H9 (cell line): ENCODE measurements at regions not wholly inside any gene's neighbourhood (a gene's known extent, or its start where the extent isn't known, plus 50 kb on each side); places are given as distances from the start of the nearest gene placed in this dataset.

Source experiments
- DNase-seq: peaks from one replicate; pipeline ENCODE4 v3.0.0-alpha.2; 2017
- H2AFZ ChIP-seq: one replicate; pipeline ENCODE4 v1.6.1; 2013; ENCODE audit warnings: mild to moderate bottlenecking, low read length, control low read depth, moderate library complexity
- H2AK5ac ChIP-seq: 2 replicates; pipeline ENCODE4 v1.6.1; 2013; ENCODE audit warnings: low read length, control low read depth, mixed read lengths; ENCODE audit not compliant: insufficient read length
- H2BK120ac ChIP-seq: one replicate; pipeline ENCODE4 v1.6.1; 2013; ENCODE audit warnings: low read depth, mild to moderate bottlenecking, low read length, control low read depth, inconsistent platforms; ENCODE audit not compliant: poor library complexity, severe bottlenecking
- H2BK12ac ChIP-seq: 2 replicates; pipeline ENCODE4 v1.6.1; 2013; ENCODE audit warnings: low read length, control low read depth, mixed read lengths, low read depth; ENCODE audit not compliant: insufficient read length
- H2BK15ac ChIP-seq: 2 replicates; pipeline ENCODE4 v1.6.1; 2013; ENCODE audit warnings: low read depth, low read length, control low read depth
- H2BK20ac ChIP-seq: one replicate; pipeline ENCODE4 v1.6.1; 2013; ENCODE audit warnings: low read depth, mild to moderate bottlenecking, low read length, control low read depth, inconsistent platforms; ENCODE audit not compliant: poor library complexity, severe bottlenecking
- H2BK5ac ChIP-seq: 2 replicates; pipeline ENCODE4 v1.6.1; 2013; ENCODE audit warnings: low read length, control low read depth, mixed read lengths; ENCODE audit not compliant: insufficient read length
- H3K14ac ChIP-seq: 2 replicates; pipeline ENCODE4 v1.6.1; 2013; ENCODE audit warnings: low read length, control low read depth; ENCODE audit not compliant: insufficient read depth
- H3K18ac ChIP-seq: 2 replicates; pipeline ENCODE4 v1.6.1; 2013; ENCODE audit warnings: low read depth, mild to moderate bottlenecking, mixed read lengths, low read length, control low read depth; ENCODE audit not compliant: insufficient read length
- H3K23ac ChIP-seq: 2 replicates; pipeline ENCODE4 v1.6.1; 2013; ENCODE audit warnings: low read length, control low read depth, mixed read lengths, low read depth; ENCODE audit not compliant: insufficient read length
- H3K23me2 ChIP-seq: 2 replicates; pipeline ENCODE4 v1.6.1; 2013; ENCODE audit warnings: low read depth, mild to moderate bottlenecking, mixed read lengths, low read length, control low read depth; ENCODE audit not compliant: insufficient read length, poor library complexity, severe bottlenecking
- H3K27ac ChIP-seq: 2 replicates; pipeline ENCODE4 v1.5.1; 2013; ENCODE audit warnings: low read length, control low read depth, mixed read lengths, low read depth; ENCODE audit not compliant: insufficient read length
- H3K27me3 ChIP-seq: 2 replicates; pipeline ENCODE4 v1.6.1; 2013; ENCODE audit warnings: low read length, control low read depth, inconsistent platforms; ENCODE audit not compliant: insufficient read depth
- H3K4ac ChIP-seq: 2 replicates; pipeline ENCODE4 v1.6.1; 2013; ENCODE audit warnings: low read depth, mild to moderate bottlenecking, control low read depth, inconsistent platforms, low read length, moderate library complexity
- H3K4me1 ChIP-seq: 2 replicates; pipeline ENCODE4 v1.6.1; 2013; ENCODE audit warnings: low read length, control low read depth, inconsistent platforms; ENCODE audit not compliant: insufficient read depth
- H3K4me2 ChIP-seq: 2 replicates; pipeline ENCODE4 v1.6.1; 2013; ENCODE audit warnings: low read length, control low read depth, mixed read lengths; ENCODE audit not compliant: insufficient read length, insufficient read depth
- H3K56ac ChIP-seq: 2 replicates; pipeline ENCODE4 v1.6.1; 2013; ENCODE audit warnings: low read depth, mild to moderate bottlenecking, mixed read lengths, low read length, control low read depth; ENCODE audit not compliant: insufficient read length
- H3K79me1 ChIP-seq: 2 replicates; pipeline ENCODE4 v1.6.1; 2013; ENCODE audit warnings: low read depth, mild to moderate bottlenecking, moderate library complexity, low read length, control low read depth, inconsistent platforms; ENCODE audit not compliant: insufficient read depth, poor library complexity, severe bottlenecking
- H3K79me2 ChIP-seq: 2 replicates; pipeline ENCODE4 v1.6.1; 2013; ENCODE audit warnings: low read length, control low read depth, inconsistent platforms; ENCODE audit not compliant: insufficient read depth
- H3K9ac ChIP-seq: 2 replicates; pipeline ENCODE4 v1.6.1; 2013; ENCODE audit warnings: low read length, control low read depth, mixed read lengths; ENCODE audit not compliant: insufficient read length; ENCODE audit errors: extremely low read depth
- H3K9me3 ChIP-seq: one replicate; pipeline ENCODE4 v1.6.1; 2013; ENCODE audit warnings: low read depth, low read length, inconsistent platforms; ENCODE audit not compliant: control insufficient read depth
- H3T11ph ChIP-seq: one replicate; pipeline ENCODE4 v1.6.1; 2013; ENCODE audit warnings: mild to moderate bottlenecking, low read length, control low read depth, inconsistent platforms
- H4K20me1 ChIP-seq: one replicate; pipeline ENCODE4 v1.6.1; 2013; ENCODE audit not compliant: control insufficient read depth, insufficient read length, insufficient read depth
- H4K5ac ChIP-seq: 2 replicates; pipeline ENCODE4 v1.6.1; 2013; ENCODE audit warnings: low read depth, mild to moderate bottlenecking, mixed read lengths, low read length, control low read depth; ENCODE audit not compliant: insufficient read length
- H4K8ac ChIP-seq: replicated peaks from 2 replicates; pipeline ENCODE4 v1.6.1; 2013; ENCODE audit warnings: low read length, control low read depth, mixed read lengths, low read depth; ENCODE audit not compliant: insufficient read length
- H4K91ac ChIP-seq: 2 replicates; pipeline ENCODE4 v1.6.1; 2013; ENCODE audit warnings: low read depth, mild to moderate bottlenecking, moderate library complexity, mixed read lengths, low read length, control low read depth; ENCODE audit not compliant: insufficient read length
- H3K27ac Mint-ChIP-seq, 3 experiments: 2 replicates in 2 of 3; 3 replicates in 1 of 3; pipeline ENCODE4 v1.8.0; 2020 to 2021; ENCODE audit warnings: mixed read lengths in 3 of 3, mild to moderate bottlenecking in 1 of 3, moderate library complexity in 1 of 3
- H3K27me3 Mint-ChIP-seq: 2 replicates; pipeline ENCODE4 v1.8.0; 2021; ENCODE audit warnings: low read depth, mild to moderate bottlenecking, moderate library complexity, mixed read lengths
- H3K36me3 Mint-ChIP-seq, 3 experiments: 2 replicates in 2 of 3; 3 replicates in 1 of 3; pipeline ENCODE4 v1.8.0; 2020 to 2021; ENCODE audit warnings: low read depth in 3 of 3, mixed read lengths in 3 of 3; ENCODE audit not compliant: insufficient read depth in 1 of 3
- H3K4me1 Mint-ChIP-seq, 2 experiments: 2 replicates each; pipeline ENCODE4 v1.8.0; 2020; ENCODE audit warnings: mixed read lengths in 2 of 2
- H3K4me3 Mint-ChIP-seq, 2 experiments: 2 replicates in 1 of 2; 3 replicates in 1 of 2; pipeline ENCODE4 v1.8.0; 2020 to 2021; ENCODE audit warnings: mild to moderate bottlenecking in 2 of 2, mixed read lengths in 2 of 2, moderate library complexity in 1 of 2
- H3K9me3 Mint-ChIP-seq, 2 experiments: 2 replicates in 1 of 2; 3 replicates in 1 of 2; pipeline ENCODE4 v1.8.0; 2020; ENCODE audit warnings: mild to moderate bottlenecking in 2 of 2, mixed read lengths in 2 of 2, moderate library complexity in 1 of 2
- WGBS: extraction: QIAGEN DNeasy Blood & Tissue Kit; methylation state at CpG from one replicate; pipeline ENCODE4 v1.1.7; 2013; ENCODE audit warnings: missing lambda C conversion rate, low lambda C conversion rate, mixed read lengths; ENCODE audit not compliant: insufficient read length; ENCODE audit errors: extremely low coverage; 5-methylcytosine and 5-hydroxymethylcytosine counted together
- TF ChIP-seq, protein P1 (sequence below): fragments of 200-600 bp; sonication (generic); conservative IDR thresholded peaks from 3 replicates; pipeline ENCODE4 v1.8.0; 2021; ENCODE audit warnings: antibody characterized with exemption, mild to moderate bottlenecking

DNA sequence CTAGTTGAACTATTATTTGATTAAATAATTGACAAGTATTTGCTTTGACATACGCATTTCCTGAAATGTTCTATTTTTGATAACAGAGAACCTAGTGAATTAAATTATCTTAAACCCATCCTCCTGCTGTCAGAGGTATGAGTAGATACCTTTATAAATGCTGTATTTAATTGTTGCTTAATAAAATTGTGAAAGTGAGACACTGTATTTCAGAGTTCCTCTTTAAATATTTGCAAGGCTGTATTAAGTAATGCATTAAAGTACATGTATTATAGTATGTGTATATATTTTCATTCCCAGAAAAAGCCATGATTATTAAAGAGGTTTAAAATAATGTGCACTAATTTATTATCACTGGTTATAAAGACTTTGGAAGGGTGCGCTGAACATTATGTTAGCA, 483.8 kb downstream of the TFAP2B start:
- no peak overlapping the region for H2BK12ac ChIP-seq
- no peak for DNase-seq
- H3K79me2 ChIP-seq = no peaks in the 10 kb centered on the region
- H3T11ph ChIP-seq = no peak overlapping the region
- no peak overlapping the region for H3K23ac ChIP-seq
- H3K27me3 ChIP-seq = no peaks in the 10 kb centered on the region
- no peak overlapping the region for H3K18ac ChIP-seq
- Mint-ChIP-seq H3K36me3 (no peaks in the 10 kb centered on the region), H3K27me3 (peaks cover 3% of the 10 kb centered on the region), H3K4me3 (no peak overlapping the region), H3K9me3 (no peaks in the 10 kb centered on the region; a peak in 1 of 5 replicates), H3K27ac (no peak overlapping the region), H3K4me1 (peaks cover 0 to under 1% of the 10 kb centered on the region in 2 experiments; a peak in 1 of 4 replicates)
- H3K79me1 ChIP-seq = no peaks in the 10 kb centered on the region
- no peak overlapping the region for H4K5ac ChIP-seq
- no peak overlapping the region for H3K27ac ChIP-seq
- no peak overlapping the region for H3K14ac ChIP-seq
- no peak overlapping the region for H2BK20ac ChIP-seq
- H3K4me2 ChIP-seq = no peak overlapping the region
- no peaks in the 10 kb centered on the region for H3K23me2 ChIP-seq
- TF ChIP-seq, protein P1, sequence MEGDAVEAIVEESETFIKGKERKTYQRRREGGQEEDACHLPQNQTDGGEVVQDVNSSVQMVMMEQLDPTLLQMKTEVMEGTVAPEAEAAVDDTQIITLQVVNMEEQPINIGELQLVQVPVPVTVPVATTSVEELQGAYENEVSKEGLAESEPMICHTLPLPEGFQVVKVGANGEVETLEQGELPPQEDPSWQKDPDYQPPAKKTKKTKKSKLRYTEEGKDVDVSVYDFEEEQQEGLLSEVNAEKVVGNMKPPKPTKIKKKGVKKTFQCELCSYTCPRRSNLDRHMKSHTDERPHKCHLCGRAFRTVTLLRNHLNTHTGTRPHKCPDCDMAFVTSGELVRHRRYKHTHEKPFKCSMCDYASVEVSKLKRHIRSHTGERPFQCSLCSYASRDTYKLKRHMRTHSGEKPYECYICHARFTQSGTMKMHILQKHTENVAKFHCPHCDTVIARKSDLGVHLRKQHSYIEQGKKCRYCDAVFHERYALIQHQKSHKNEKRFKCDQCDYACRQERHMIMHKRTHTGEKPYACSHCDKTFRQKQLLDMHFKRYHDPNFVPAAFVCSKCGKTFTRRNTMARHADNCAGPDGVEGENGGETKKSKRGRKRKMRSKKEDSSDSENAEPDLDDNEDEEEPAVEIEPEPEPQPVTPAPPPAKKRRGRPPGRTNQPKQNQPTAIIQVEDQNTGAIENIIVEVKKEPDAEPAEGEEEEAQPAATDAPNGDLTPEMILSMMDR = no peak
- no peaks in the 10 kb centered on the region for H3K9me3 ChIP-seq
- H3K4me1 ChIP-seq = no peaks in the 10 kb centered on the region
- no peak overlapping the region for H4K8ac ChIP-seq
- H3K9ac ChIP-seq = no peak overlapping the region
- H2BK5ac ChIP-seq = no peak overlapping the region
- H2AK5ac ChIP-seq = no peak overlapping the region
- H2BK120ac ChIP-seq = no peak overlapping the region
- H3K4ac ChIP-seq = no peak overlapping the region
- H2AFZ ChIP-seq = no peak overlapping the region
- H2BK15ac ChIP-seq = no peak overlapping the region
- no peak overlapping the region for H4K91ac ChIP-seq
- no CpG with 5 or more reads among the region's 2 CpGs for WGBS
- H3K56ac ChIP-seq = no peak overlapping the region
- H4K20me1 ChIP-seq = no peaks in the 10 kb centered on the region
